ENCODE measurements at regions not wholly inside any gene's neighbourhood (a gene's known extent, or its start where the extent isn't known, plus 50 kb on each side); places are given as distances from the start of the nearest gene placed in this dataset.

DNA sequence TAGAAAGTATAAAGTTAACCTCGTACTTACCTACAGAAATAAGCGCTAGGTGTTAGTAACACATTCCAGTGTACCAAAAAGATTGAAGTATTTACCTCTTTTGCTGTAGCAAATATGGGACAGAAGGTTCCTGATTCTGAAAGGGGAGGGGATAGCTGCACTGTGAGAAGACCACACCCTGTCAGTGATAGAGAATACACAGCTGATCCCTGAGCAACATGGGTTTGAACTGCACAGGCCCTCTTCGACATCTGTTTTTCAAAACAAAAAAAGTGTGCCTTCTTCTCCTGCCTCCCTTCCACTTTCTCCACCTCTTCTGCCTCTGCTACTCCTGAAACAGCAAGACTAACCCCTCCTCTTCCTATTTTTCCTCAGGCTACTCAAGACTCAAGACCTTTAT lies 201.8 kb upstream of the SLIT2 start (continued):
- TF ChIP-seq RBBP5 (conservative IDR thresholded peaks at IDR 0.05), result no peak
- TF ChIP-seq, protein P1, sequence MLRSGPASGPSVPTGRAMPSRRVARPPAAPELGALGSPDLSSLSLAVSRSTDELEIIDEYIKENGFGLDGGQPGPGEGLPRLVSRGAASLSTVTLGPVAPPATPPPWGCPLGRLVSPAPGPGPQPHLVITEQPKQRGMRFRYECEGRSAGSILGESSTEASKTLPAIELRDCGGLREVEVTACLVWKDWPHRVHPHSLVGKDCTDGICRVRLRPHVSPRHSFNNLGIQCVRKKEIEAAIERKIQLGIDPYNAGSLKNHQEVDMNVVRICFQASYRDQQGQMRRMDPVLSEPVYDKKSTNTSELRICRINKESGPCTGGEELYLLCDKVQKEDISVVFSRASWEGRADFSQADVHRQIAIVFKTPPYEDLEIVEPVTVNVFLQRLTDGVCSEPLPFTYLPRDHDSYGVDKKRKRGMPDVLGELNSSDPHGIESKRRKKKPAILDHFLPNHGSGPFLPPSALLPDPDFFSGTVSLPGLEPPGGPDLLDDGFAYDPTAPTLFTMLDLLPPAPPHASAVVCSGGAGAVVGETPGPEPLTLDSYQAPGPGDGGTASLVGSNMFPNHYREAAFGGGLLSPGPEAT (IDR thresholded peaks at IDR 0.05; ENCODE audit: low read depth), result no peak
- TF ChIP-seq, protein P2, sequence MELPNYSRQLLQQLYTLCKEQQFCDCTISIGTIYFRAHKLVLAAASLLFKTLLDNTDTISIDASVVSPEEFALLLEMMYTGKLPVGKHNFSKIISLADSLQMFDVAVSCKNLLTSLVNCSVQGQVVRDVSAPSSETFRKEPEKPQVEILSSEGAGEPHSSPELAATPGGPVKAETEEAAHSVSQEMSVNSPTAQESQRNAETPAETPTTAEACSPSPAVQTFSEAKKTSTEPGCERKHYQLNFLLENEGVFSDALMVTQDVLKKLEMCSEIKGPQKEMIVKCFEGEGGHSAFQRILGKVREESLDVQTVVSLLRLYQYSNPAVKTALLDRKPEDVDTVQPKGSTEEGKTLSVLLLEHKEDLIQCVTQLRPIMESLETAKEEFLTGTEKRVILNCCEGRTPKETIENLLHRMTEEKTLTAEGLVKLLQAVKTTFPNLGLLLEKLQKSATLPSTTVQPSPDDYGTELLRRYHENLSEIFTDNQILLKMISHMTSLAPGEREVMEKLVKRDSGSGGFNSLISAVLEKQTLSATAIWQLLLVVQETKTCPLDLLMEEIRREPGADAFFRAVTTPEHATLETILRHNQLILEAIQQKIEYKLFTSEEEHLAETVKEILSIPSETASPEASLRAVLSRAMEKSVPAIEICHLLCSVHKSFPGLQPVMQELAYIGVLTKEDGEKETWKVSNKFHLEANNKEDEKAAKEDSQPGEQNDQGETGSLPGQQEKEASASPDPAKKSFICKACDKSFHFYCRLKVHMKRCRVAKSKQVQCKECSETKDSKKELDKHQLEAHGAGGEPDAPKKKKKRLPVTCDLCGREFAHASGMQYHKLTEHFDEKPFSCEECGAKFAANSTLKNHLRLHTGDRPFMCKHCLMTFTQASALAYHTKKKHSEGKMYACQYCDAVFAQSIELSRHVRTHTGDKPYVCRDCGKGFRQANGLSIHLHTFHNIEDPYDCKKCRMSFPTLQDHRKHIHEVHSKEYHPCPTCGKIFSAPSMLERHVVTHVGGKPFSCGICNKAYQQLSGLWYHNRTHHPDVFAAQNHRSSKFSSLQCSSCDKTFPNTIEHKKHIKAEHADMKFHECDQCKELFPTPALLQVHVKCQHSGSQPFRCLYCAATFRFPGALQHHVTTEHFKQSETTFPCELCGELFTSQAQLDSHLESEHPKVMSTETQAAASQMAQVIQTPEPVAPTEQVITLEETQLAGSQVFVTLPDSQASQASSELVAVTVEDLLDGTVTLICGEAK (IDR thresholded peaks at IDR 0.05; ENCODE audit: borderline replicate concordance), result no peak
- TF ChIP-seq GABPA (IDR thresholded peaks at IDR 0.05; ENCODE audit: low read depth), result no peak

DNA sequence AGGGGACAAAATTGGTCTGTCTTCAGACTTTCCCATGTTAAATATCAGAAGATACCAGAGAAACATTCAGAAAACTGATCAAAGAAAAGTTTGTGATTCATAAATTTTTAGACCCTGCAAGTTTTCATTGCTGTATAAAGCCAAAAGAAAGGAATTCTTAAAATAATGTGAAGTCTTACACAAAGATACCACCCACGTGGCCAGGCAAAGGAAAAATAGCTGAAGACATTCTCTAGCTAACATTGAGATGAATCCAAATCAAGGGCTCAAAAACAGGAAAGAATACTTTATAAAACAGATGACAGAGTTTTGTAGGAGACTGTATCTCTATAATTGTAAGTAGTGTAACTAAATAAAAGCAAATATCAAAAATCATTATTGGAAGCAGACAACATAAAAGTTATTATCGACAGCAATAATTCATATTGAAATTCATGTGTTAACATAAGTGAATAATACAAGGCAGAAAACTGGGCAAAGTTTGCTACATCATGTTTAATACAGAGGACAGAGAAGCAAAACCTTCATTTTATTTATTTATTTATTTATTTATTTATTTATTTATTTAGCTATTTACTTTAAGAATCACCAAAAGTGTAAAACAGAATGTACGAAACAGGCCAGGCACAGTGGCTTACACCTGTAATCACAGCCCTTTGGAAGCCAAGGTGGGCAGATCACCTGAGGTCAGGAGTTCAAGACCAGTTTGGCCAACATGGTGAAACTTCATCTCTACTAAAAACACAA lies 204.6 kb upstream of the SLIT2 start:
- H3K4me2 ChIP-seq (ENCODE audit: control insufficient read depth, insufficient read depth), result no peak overlapping the region
- ChIA-PET CTCF (no interaction called here), RAD21 (ENCODE audit: unreplicated experiment) (no interaction called here), SMC1A (ENCODE audit: uncharacterized antibody, unreplicated experiment) (no interaction called here), POLR2A (no interaction called here)
- H3K4me1 ChIP-seq (ENCODE audit: control insufficient read depth, insufficient read depth, low read length), result no peaks in the 10 kb centered on the region
- no peak for DNase-seq (ENCODE audit: low read depth, low spot score)
- H3K9me3 ChIP-seq (replicated peaks; ENCODE audit: control insufficient read depth, insufficient read depth, low read length), result no peaks in the 10 kb centered on the region
- no peaks in the 10 kb centered on the region for H3K79me2 ChIP-seq (ENCODE audit: control insufficient read depth, insufficient read depth, low read length)
- H3K27ac ChIP-seq (ENCODE audit: control insufficient read depth, insufficient read depth), result no peak overlapping the region
- no peak for ATAC-seq
- H3K36me3 ChIP-seq (ENCODE audit: control insufficient read depth in 2 of 2, insufficient read depth in 2 of 2, low read length in 1 of 2), result no peaks in the 10 kb centered on the region
- BruUV-seq (replicated peaks), result no TSS peak
- TF ChIP-seq POLR2AphosphoS5 (IDR thresholded peaks at IDR 0.05; ENCODE audit: low read length), result no peak
- TF ChIP-seq FOS (IDR thresholded peaks at IDR 0.05; ENCODE audit: borderline replicate concordance, extremely low read depth, insufficient read length), result no peak
- H3K27me3 ChIP-seq (replicated peaks in 1 of 2; ENCODE audit: control insufficient read depth in 2 of 2, insufficient read depth in 2 of 2, low read length in 1 of 2), result no peaks in the 10 kb centered on the region
- no peak overlapping the region for H3K4me3 ChIP-seq
- H3K9ac ChIP-seq (ENCODE audit: control insufficient read depth, insufficient read depth, low read length), result no peak overlapping the region
- intact Hi-C loops (cut with micrococcal nuclease; ENCODE audit: unreplicated experiment), result no loop called here
- in situ Hi-C loops (cut with MboI), result no loop called here
- no peak overlapping the region for H2AFZ ChIP-seq (ENCODE audit: control insufficient read depth, low read depth, low read length)
- FAIRE-seq, result no peak
- 34% methylated on average over 3 of the region's 3 CpGs for WGBS (ENCODE audit: insufficient coverage, insufficient replicate concordance, low lambda C conversion rate, missing lambda C conversion rate)
- H4K20me1 ChIP-seq (ENCODE audit: control insufficient read depth, insufficient read depth), result no peaks in the 10 kb centered on the region

Data from GM12878 (cell line).